Heart left ventricle (tissue), 13 donors: ENCODE measurements at regions not wholly inside any gene's neighbourhood (a gene's known extent, or its start where the extent isn't known, plus 50 kb on each side); places are given as distances from the start of the nearest gene placed in this dataset.

Experiments used
- CTCF ChIP-seq, 12 donors: fragments of 200-600 bp; sonication (generic) in 4 of 12; IDR thresholded peaks; one replicate each; pipeline versions ENCODE4 v1.5.0 to v1.8.0; 2018 to 2022; ENCODE audit warnings: antibody characterized with exemption in 12 of 12, mild to moderate bottlenecking in 5 of 12
- POLR2A ChIP-seq, 2 donors: fragments of 450-650 bp; IDR thresholded peaks; one replicate each; pipeline ENCODE4 v1.6.1; 2017; ENCODE audit warnings: antibody characterized with exemption in 2 of 2, mild to moderate bottlenecking in 2 of 2, moderate library complexity in 2 of 2
- donor health status: ischemic (EF 13 %, LVEDD 7.1; RV severe dilation, severe dysfunction).
- donor health status: DM: no; HTN: yes; CAD: no.
- donor health status: DM: no; HTN: no; CAD: no.
- donor health status: ischemic (EF 25% LVEDD 6.9; RV normal size, moderate dysfunction).
- donor health status: ischemic (EF 25% LVEDD 5.7; RV mildly dilated, moderate dysfunction).
- donor health status: ischemic (EF 35%, LVEDD 5.7; RV mildly dilated, moderate dysfunction).
- donor health status: nonischemic (EF 11% LVEDD 7.7; RV severe dilation, severe dysfunction).
- donor health status: DM: yes; HTN: yes; CAD: no.
- donor health status: PGD.
- donor health status: ischemic (EF 29% LVEDD 5.4; RV normal size, mild dysfunction).
- donor health status: nonischemic (EF 23%, LVEDD 6.1; RV moderate dilation, normal function).

- peak; percentile 49 to 74 (median 64) for TF ChIP-seq CTCF (IDR thresholded peaks at IDR 0.05)
- TF ChIP-seq POLR2A (IDR thresholded peaks at IDR 0.05): no peak
Measured at GRCh38 chr3:10758304-10759037, 57.6 kb upstream of the SLC6A11 start.
